COLO829 (cell line): ENCODE measurements at regions not wholly inside any gene's neighbourhood (a gene's known extent, or its start where the extent isn't known, plus 50 kb on each side); places are given as distances from the start of the nearest gene placed in this dataset.
"Not testable (repeated sequence)": the region's sequence is repeated elsewhere in the genome, so short reads cannot be mapped to it uniquely, and the experiment has no call there.

Source experiments
- DNase-seq: peaks from one replicate; pipeline ENCODE4 v3.0.0; 2012; ENCODE audit warnings: low spot score

- no peak for DNase-seq
These were observed 324.0 kb upstream of the ROPN1 start for GRCh38 chr3:124316034-124316287.

- no peak for DNase-seq
These were observed 326.1 kb upstream of the ROPN1 start for GRCh38 chr3:124318014-124318413.

DNA sequence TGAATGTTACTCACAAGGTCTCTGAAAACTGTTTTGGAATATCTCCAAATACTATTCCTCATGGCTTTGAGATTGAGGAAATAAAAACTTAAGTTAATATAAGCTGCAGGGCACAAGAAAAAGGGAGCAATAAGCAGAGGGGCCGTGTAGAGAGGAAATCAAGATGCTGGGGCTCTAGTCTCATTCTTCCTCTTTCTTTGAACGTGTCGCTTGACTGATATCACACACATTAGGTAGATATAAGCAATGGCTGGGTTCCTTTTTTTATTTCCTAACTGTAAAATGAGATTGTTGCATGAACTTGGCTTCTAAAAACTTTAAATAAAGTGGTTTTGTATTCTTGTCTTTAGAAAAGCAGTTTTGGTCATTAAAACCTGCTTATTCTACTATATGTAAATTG is 326.7 kb upstream of the ROPN1 start:
- DNase-seq = no peak

DNA sequence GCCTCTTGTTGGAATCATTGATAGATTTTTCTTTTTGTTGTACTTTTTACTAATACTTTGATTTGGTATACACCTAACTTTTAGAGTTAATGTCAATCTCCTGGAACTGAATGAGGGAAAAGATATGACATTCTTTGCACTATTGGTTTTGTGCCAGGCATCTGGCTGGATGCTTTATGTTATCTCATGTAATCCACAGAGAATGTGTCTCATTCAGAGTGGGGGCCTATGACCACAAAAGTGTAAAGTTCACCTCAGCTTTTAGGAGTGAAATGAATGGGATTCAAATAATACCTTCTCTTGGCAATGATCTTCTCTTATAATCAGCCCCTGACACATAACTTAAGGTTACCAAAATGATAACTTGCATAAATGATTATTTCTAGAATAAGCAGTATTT is 329.1 kb upstream of the ROPN1 start:
- no peak for DNase-seq

DNA sequence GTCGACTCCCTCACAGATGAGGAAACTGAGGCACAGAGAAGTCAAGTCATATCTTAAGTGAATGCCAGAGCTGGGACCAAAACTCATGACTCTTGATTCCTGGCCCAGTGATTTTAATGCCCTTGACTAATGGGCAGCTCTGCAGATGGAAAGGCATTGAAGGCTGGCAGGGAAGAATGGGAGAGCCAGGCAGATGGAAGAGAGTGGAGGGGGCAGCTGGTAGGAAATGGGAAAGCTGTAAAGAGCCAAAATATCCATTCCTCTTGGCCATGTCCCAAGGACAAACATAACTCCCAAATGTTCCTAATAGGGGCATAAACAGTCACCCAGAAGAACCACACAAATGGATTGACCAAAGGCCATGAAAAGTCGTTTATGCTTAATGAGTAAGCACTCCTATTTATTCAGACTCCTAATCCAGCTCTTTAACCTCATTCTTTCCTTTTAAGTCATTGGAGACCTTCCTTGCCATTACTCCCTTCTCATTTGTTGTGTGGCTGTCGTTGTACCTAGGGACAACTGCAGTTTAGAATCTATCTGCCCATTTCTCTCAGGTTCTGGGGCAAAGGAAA is 330.5 kb upstream of the ROPN1 start:
- DNase-seq = no peak

DNA sequence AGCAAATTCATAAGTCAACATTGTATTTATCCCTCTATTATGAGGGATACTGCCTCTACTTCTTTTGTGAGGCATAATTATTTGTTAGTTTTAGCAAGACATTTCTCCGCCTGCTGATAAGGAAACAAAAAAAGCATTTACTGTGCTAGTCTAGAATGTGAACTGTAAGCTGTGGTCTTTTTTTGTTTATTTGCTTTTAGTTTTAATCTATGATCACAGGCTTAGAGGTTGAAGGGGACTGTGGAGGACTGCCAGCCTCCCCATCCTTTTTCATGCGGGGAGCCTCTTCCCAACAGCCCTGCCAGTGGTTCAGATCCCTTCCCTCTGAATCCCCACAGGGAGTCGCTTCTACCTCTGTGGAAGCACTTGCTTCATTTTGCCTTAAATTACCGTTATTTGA is 331.0 kb upstream of the ROPN1 start:
- no peak for DNase-seq

GRCh38 chr3:124325248-124325647 is 333.3 kb upstream of the ROPN1 start:
- no peak for DNase-seq

GRCh38 chr3:124329723-124330122 is 337.8 kb upstream of the ROPN1 start:
- DNase-seq = no peak

DNA sequence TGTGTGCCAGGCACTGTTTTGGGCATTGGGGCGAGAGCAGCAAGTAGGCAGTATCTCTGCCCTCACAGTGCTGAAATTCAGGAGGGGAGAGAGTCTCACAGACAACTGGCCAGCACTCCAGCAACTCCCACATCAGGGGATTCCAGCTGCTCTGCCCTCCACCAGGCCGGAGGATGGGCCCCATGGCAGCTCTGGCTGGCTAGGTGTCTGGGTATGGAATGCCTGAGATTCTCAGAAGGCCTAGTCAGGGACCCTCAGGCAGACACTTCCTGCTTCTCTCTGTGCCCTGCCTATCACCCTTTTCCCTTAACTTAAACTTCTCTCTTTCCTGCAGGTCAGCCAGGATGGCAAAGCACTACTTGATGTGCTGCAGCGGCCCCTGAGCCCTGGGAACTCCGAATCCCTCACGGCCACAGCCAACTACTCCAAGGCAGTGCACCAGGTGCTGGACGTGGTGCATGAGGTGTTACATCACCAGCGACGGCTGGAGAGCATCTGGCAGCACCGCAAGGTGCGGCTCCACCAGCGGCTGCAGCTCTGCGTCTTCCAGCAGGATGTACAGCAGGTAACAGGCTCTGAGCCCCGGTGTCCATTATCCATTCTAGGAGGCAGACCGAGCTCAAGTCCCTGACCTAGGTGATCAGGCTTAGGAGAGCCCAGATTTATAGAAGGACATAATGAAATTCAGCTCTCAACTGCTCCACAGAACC is 342.2 kb upstream of the ROPN1 start:
- DNase-seq = no peak

GRCh38 chr3:124336067-124336656 is 344.2 kb upstream of the ROPN1 start:
- no peak for DNase-seq

- no peak for DNase-seq
These were observed 353.9 kb upstream of the ROPN1 start for GRCh38 chr3:124345845-124346244.

DNA sequence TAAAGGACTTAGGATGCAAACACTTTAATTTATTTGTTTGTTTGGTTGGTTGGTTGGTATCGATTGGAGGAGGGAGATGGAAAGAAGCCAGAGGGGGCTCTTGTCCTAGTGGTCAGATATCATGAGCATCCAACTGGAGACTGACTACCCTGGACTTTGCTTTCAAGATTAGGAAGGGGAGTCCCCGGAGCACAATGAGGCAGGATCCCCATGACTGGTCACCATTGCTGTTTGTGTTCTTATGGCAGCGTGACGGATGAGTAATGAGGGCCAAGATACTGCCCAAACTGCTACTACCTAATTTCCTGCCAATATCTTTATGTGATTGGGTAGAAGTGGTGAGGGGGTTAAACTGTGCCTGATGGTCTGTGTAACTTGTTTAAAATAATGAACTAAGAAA is 354.6 kb upstream of the ROPN1 start:
- no peak for DNase-seq

GRCh38 chr3:124347418-124347817 is 355.5 kb upstream of the ROPN1 start:
- DNase-seq = no peak

DNA sequence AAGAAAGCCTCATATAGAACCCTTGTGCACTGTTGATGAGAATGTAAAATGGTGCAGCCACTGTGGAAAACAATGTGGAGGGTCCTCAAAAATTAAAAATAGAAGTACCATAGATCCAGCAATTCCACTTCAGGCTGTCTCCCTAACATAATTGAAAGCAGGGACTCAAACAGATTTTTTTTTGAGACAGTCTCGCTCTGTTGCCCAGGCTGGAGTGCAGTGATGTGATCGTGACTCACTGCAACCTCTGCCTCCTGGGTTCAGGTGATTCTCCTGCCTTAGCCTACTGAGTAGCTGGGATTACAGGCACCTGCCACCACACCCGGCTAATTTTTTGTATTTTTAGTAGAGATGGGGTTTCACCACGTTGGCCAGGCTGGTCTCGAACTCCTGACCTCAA is 356.6 kb upstream of the ROPN1 start:
- DNase-seq = not testable (repeated sequence)

DNA sequence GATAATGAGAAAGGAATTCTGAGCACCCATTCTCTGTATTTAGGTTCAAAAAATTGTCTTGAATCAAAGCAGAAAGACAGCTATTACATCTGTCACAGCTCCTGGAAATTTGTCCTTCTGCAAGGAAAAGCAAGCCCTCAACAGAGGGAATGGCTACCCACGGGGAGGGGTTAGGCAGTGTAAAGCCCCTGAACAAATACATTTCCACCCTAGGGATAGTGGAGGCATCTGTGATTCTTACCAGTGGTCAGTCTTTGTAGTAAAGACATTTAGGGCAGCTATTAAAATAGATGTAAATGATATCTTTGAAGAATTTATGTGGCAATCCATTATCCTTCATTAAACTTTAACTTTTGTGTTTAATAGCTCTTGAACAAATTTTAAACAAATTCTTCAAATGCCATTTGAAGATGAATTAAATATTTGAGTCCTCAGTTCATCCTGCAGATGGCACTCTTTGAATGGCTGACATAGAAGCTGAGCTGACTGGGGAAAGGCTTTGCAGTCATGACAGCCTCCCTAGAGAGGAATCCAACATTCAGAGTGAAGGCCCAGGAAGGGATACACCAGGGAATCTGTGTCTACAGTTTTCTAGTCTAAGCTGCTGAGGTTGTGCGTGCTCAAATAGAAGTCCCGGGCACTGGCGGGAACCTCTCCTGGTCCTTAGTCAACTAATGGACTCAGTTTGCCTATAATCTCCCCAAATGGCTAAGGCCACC is 359.7 kb upstream of the ROPN1 start:
- peak; percentile 97 for DNase-seq

GRCh38 chr3:124352149-124352539 is 360.2 kb upstream of the ROPN1 start:
- DNase-seq = no peak

DNA sequence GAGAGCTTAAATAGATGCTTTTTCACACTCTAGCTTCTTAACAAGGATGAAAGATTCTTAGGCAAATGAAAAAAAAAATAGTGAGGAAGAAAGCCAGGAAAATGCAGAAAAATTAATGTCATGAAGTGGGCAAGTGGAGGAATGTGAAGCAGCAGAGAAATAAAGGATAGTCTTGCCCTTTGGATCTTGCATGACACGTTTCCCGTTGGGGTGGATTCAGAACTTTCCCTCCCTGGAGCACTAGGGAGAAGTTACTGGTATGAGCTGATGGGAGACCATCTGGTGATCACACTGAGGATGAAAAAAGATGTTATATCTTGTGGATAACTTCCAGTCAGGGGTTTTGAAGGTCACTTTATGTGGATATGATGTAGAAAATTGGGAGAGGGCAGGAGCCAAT is 361.8 kb upstream of the ROPN1 start:
- DNase-seq = no peak

GRCh38 chr3:124354150-124354549 is 362.2 kb upstream of the ROPN1 start:
- no peak for DNase-seq

- DNase-seq = no peak
These were observed 366.2 kb upstream of the ROPN1 start for GRCh38 chr3:124358156-124358555.

DNA sequence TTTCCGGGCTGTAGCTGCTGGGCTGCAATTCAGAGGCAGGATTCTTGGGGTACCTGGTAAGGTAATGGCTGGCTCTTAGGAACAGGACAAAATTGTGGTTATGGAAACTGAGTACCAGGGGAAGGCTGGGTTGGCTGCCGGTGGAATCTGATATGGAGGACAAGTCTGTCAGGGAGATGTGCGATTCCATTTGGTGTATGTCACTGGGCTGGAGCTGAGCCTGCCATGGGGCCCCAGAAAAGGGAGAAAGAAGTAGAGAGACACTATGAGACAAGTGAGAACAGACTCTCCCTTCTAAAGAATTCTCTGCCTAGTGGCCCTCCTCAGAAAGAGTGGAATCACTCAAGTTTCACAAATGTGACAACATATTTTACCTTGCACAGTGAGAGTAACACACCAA is 368.2 kb upstream of the ROPN1 start:
- DNase-seq = no peak

DNA sequence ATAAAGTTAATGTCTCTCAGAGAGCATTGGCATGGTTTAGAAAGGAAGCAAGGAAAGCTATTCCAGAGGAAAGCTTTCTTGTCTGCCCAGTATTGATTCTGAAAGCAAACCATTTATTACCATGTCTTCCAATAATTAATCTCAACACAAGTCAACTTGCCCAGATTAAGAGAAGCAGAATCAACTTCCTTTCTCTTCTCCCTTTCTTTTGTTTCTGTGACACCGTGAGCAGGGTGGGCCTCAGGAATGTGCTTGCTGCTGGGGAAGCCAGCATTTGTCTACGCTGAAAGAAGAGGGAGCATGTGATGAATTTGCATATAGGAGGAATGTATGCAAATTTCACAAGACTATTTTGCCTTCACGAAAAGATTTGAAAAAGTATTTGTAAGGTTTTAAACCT is 368.6 kb upstream of the ROPN1 start:
- DNase-seq = no peak

GRCh38 chr3:124361566-124361965 is 368.7 kb upstream of the UMPS start:
- no peak for DNase-seq

- DNase-seq = no peak
These were observed 367.8 kb upstream of the UMPS start for GRCh38 chr3:124362455-124362854.

- no peak for DNase-seq
These were observed 366.8 kb upstream of the UMPS start for GRCh38 chr3:124363476-124363875.
